Left ventricle myocardium inferior (tissue), 1 donor: ENCODE measurements at regions not wholly inside any gene's neighbourhood (a gene's known extent, or its start where the extent isn't known, plus 50 kb on each side); places are given as distances from the start of the nearest gene placed in this dataset.

Source experiments
- DNase-seq: peaks from one replicate; pipeline ENCODE4 v3.0.0-alpha.2; 2020
- H3K27ac ChIP-seq: fragments of 200-600 bp; replicated peaks from 2 replicates; pipeline ENCODE4 v1.8.0; 2021
- H3K27me3 ChIP-seq: fragments of 200-600 bp; 2 replicates; pipeline ENCODE4 v1.8.0; 2021; ENCODE audit warnings: low read depth
- H3K36me3 ChIP-seq: fragments of 200-600 bp; 2 replicates; pipeline ENCODE4 v1.8.0; 2021
- H3K4me1 ChIP-seq: fragments of 200-600 bp; 2 replicates; pipeline ENCODE4 v1.8.0; 2021
- H3K4me3 ChIP-seq: fragments of 200-600 bp; 2 replicates; pipeline ENCODE4 v1.8.0; 2021; ENCODE audit warnings: mild to moderate bottlenecking, moderate library complexity
- H3K9me3 ChIP-seq: fragments of 200-600 bp; replicated peaks from 2 replicates; pipeline ENCODE4 v1.8.0; 2021
- intact Hi-C: fragments of 100-400 bp; cut with micrococcal nuclease; formaldehyde crosslinking; loops from one replicate; pipeline ENCODE4 v1.11.0; 2022
- TF ChIP-seq, protein P1 (sequence below): fragments of 200-600 bp; IDR thresholded peaks from 2 replicates; pipeline ENCODE4 v1.8.0; 2021; ENCODE audit warnings: antibody characterized with exemption, mild to moderate bottlenecking, borderline replicate concordance
- donor health status: DM: no; HTN: yes; CAD: no; lungs with severe emphysema.

DNA sequence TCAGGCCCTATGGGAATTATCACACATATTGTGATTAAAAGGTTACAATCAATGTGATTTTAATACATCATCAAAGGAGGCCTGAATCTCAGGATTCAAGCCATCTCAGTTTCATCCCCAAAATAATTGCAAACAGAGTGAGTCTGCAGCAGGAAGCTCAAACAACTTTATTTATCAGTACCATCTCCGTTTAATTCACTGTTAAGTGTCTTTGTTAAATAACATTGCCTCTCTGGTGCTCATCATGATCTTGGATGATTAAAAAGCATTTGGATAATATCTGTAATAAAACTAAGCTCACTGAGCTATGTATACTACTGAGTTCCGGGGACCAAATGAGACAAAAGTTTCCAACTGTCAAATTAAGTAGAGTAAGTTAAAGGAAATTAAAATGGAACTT lies 817.8 kb upstream of the CNTNAP5 start:
- no peak for DNase-seq
- Histone ChIP-seq H3K4me1 (no peaks in the 10 kb centered on the region), H3K27ac (no peak overlapping the region), H3K9me3 (peaks cover 9% of the 10 kb centered on the region), H3K27me3 (no peaks in the 10 kb centered on the region), H3K4me3 (no peak overlapping the region), H3K36me3 (no peaks in the 10 kb centered on the region)
- intact Hi-C loops, result no loop called here
- TF ChIP-seq, protein P1, sequence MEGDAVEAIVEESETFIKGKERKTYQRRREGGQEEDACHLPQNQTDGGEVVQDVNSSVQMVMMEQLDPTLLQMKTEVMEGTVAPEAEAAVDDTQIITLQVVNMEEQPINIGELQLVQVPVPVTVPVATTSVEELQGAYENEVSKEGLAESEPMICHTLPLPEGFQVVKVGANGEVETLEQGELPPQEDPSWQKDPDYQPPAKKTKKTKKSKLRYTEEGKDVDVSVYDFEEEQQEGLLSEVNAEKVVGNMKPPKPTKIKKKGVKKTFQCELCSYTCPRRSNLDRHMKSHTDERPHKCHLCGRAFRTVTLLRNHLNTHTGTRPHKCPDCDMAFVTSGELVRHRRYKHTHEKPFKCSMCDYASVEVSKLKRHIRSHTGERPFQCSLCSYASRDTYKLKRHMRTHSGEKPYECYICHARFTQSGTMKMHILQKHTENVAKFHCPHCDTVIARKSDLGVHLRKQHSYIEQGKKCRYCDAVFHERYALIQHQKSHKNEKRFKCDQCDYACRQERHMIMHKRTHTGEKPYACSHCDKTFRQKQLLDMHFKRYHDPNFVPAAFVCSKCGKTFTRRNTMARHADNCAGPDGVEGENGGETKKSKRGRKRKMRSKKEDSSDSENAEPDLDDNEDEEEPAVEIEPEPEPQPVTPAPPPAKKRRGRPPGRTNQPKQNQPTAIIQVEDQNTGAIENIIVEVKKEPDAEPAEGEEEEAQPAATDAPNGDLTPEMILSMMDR, result no peak

- no peaks in the 10 kb centered on the region for H3K9me3 ChIP-seq
- no peaks in the 10 kb centered on the region for H3K27me3 ChIP-seq
- H3K27ac ChIP-seq, result no peak overlapping the region
- intact Hi-C loops, result no loop called here
- H3K4me3 ChIP-seq, result no peak overlapping the region
- no peak for DNase-seq
- H3K36me3 ChIP-seq, result no peaks in the 10 kb centered on the region
- no peaks in the 10 kb centered on the region for H3K4me1 ChIP-seq
- TF ChIP-seq, protein P1, result no peak
These were observed 815.9 kb upstream of the CNTNAP5 start for GRCh38 chr2:123209202-123209601.

GRCh38 chr2:123211181-123211580 lies 813.9 kb upstream of the CNTNAP5 start:
- DNase-seq, result no peak
- no peak overlapping the region for H3K27ac ChIP-seq
- no peaks in the 10 kb centered on the region for H3K36me3 ChIP-seq
- no peak overlapping the region for H3K4me3 ChIP-seq
- intact Hi-C loops, result no loop called here
- no peaks in the 10 kb centered on the region for H3K27me3 ChIP-seq
- H3K4me1 ChIP-seq, result no peaks in the 10 kb centered on the region
- H3K9me3 ChIP-seq, result no peaks in the 10 kb centered on the region
- TF ChIP-seq, protein P1, result no peak

DNA sequence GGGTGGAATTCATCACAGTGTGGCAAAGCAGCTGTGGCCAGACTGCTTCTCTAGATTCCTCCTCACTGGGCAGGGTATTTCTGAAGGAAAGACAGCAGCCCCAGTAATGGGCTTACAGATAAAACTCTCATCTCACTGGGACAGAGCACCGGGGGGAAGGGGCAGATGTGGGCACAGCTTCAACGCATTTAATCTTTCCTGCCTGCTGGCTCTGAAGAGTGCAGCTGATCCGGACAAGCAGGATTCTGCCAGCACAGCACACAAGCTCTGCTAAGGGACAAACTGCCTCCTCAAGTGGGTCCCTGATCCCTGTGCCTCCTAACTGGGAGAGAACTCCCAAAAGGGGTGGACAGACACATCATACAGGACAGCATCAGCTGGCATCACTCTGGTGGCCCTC lies 779.9 kb upstream of the CNTNAP5 start:
- TF ChIP-seq, protein P1, result no peak
- H3K36me3 ChIP-seq, result no peaks in the 10 kb centered on the region
- DNase-seq, result no peak
- no peaks in the 10 kb centered on the region for H3K4me1 ChIP-seq
- intact Hi-C loops, result no loop called here
- peaks cover 52% of the 10 kb centered on the region for H3K9me3 ChIP-seq
- no peaks in the 10 kb centered on the region for H3K27me3 ChIP-seq
- no peak overlapping the region for H3K4me3 ChIP-seq
- no peak overlapping the region for H3K27ac ChIP-seq

GRCh38 chr2:123258877-123259539 lies 766.1 kb upstream of the CNTNAP5 start:
- intact Hi-C loops, result no loop called here
- Histone ChIP-seq H3K36me3 (no peaks in the 10 kb centered on the region), H3K4me3 (no peak overlapping the region), H3K9me3 (peaks cover 6% of the 10 kb centered on the region), H3K4me1 (no peaks in the 10 kb centered on the region), H3K27ac (no peak overlapping the region), H3K27me3 (no peaks in the 10 kb centered on the region)
- no peak for DNase-seq
- TF ChIP-seq, protein P1, result no peak

GRCh38 chr2:123262856-123263255 lies 762.2 kb upstream of the CNTNAP5 start:
- no peaks in the 10 kb centered on the region for H3K4me1 ChIP-seq
- H3K27ac ChIP-seq, result no peak overlapping the region
- H3K27me3 ChIP-seq, result no peaks in the 10 kb centered on the region
- H3K9me3 ChIP-seq, result no peaks in the 10 kb centered on the region
- intact Hi-C loops, result no loop called here
- H3K36me3 ChIP-seq, result no peaks in the 10 kb centered on the region
- no peak for DNase-seq
- H3K4me3 ChIP-seq, result no peak overlapping the region
- TF ChIP-seq, protein P1, result no peak
